K562 (cell line): ENCODE measurements at regions not wholly inside any gene's neighbourhood (a gene's known extent, or its start where the extent isn't known, plus 50 kb on each side); places are given as distances from the start of the nearest gene placed in this dataset.

Experiments used
- ATAC-seq: fragments of 200-7000 bp; cut with Tn5 transposase; 3 replicates; pipeline ENCODE4 v1.9.1; 2020; ENCODE audit warnings: moderate library complexity
- BruUV-seq: library from RNA; stranded (reverse); fragments of 400-500 nt; replicated peaks from 2 replicates; lab custom pipeline; 2021; lab: Mats Ljungman, UMichigan
- CTCF ChIA-PET: fragments of 300-600 bp; formaldehyde crosslinking; extraction: SDS; loops from one replicate; lab custom pipeline; 2021; ENCODE audit warnings: low intra/inter-chr PET ratio; lab: Yijun Ruan, JAX
- POLR2A ChIA-PET: fragments of 300-600, 350-650 bp; sonication (Branson Sonifier 250); formaldehyde crosslinking; extraction: SDS; loops from one replicate; lab custom pipeline; 2021; ENCODE audit warnings: antibody characterized with exemption, inconsistent platforms; lab: Yijun Ruan, JAX
- DNase-seq, 4 experiments: peaks; one replicate each; pipeline versions ENCODE4 v3.0.0 to v3.0.0-alpha.2; 2011 to 2018; ENCODE audit warnings: low spot score in 3 of 4, mixed read lengths in 3 of 4; ENCODE audit errors: extremely low read depth in 1 of 4
- FAIRE-seq: peaks from 2 replicates; lab custom pipeline; 2011; peaks lifted over from hg19 to GRCh38; lab: Jason Lieb, UNC
- H2AFZ ChIP-seq: 2 replicates; pipeline ENCODE4 v1.6.0; 2011; ENCODE audit warnings: low read depth, low read length, control low read depth, inconsistent platforms
- H3K27ac ChIP-seq: fragments of 200-600 bp; 3 replicates; pipeline ENCODE4 v1.8.0; 2011; ENCODE audit warnings: low read depth, mild to moderate bottlenecking, control low read depth, inconsistent platforms, low read length, moderate library complexity, mixed read lengths; ENCODE audit errors: extremely low read depth
- H3K27me3 ChIP-seq, 2 experiments: fragments of 300-600 bp in 1 of 2; 2 replicates in 1 of 2; 3 replicates in 1 of 2; pipeline versions ENCODE4 v1.6.0 to v1.8.0; 2011; ENCODE audit warnings: inconsistent platforms in 2 of 2, low read length in 2 of 2, mild to moderate bottlenecking in 1 of 2, mixed read lengths in 1 of 2, moderate library complexity in 1 of 2; ENCODE audit not compliant: control insufficient read depth in 2 of 2, insufficient read depth in 2 of 2
- H3K36me3 ChIP-seq: fragments of 300-600 bp; 3 replicates; pipeline ENCODE4 v1.8.0; 2011; ENCODE audit warnings: mild to moderate bottlenecking, low read length, inconsistent platforms; ENCODE audit not compliant: control insufficient read depth, insufficient read depth
- H3K4me1 ChIP-seq, 2 experiments: fragments of 200-600 bp in 1 of 2; replicated peaks in 1 of 2; 2 replicates in 1 of 2; 3 replicates in 1 of 2; pipeline versions ENCODE4 v1.5.1 to v1.8.0; 2011; ENCODE audit warnings: inconsistent platforms in 2 of 2, low read length in 2 of 2, mild to moderate bottlenecking in 1 of 2, mixed read lengths in 1 of 2, moderate library complexity in 1 of 2; ENCODE audit not compliant: control insufficient read depth in 2 of 2, insufficient read depth in 2 of 2
- H3K4me2 ChIP-seq: 2 replicates; pipeline ENCODE4 v1.6.1; 2011; ENCODE audit warnings: low read length, control low read depth, inconsistent platforms, mixed read lengths; ENCODE audit not compliant: insufficient read depth
- H3K4me3 ChIP-seq: fragments of 200-600 bp; sonication (generic), shearing (Covaris generic); 2 replicates; pipeline ENCODE4 v1.5.1; 2016; ENCODE audit warnings: control low read depth, inconsistent platforms
- H3K79me2 ChIP-seq: fragments of 200-600 bp; 3 replicates; pipeline ENCODE4 v1.8.0; 2011; ENCODE audit warnings: low read length, inconsistent platforms; ENCODE audit not compliant: control insufficient read depth, insufficient read depth
- H3K9ac ChIP-seq, 2 experiments: 2 replicates each; pipeline versions ENCODE4 v1.6.0 to v1.6.1; 2011; ENCODE audit warnings: low read depth in 2 of 2, low read length in 2 of 2, control low read depth in 1 of 2, inconsistent platforms in 1 of 2, mild to moderate bottlenecking in 1 of 2, mixed read lengths in 1 of 2; ENCODE audit not compliant: insufficient read depth in 1 of 2
- H3K9me1 ChIP-seq: one replicate; pipeline ENCODE4 v1.6.0; 2011; ENCODE audit warnings: inconsistent platforms, mild to moderate bottlenecking, low read length, moderate library complexity; ENCODE audit not compliant: control insufficient read depth, insufficient read depth
- H3K9me3 ChIP-seq: replicated peaks from 2 replicates; pipeline ENCODE4 v1.5.1; 2011; ENCODE audit warnings: low read depth, low read length, inconsistent platforms; ENCODE audit not compliant: control insufficient read depth, insufficient read depth
- H4K20me1 ChIP-seq: replicated peaks from 2 replicates; pipeline ENCODE4 v1.6.1; 2011; ENCODE audit warnings: low read length, inconsistent platforms, mixed read lengths; ENCODE audit not compliant: control insufficient read depth, insufficient read depth
- ARID4B ChIP-seq: sonication (generic); formaldehyde crosslinking; IDR thresholded peaks from 2 replicates; pipeline ENCODE4 v1.8.0; 2022; ENCODE audit warnings: mild to moderate bottlenecking, missing genetic modification reagents
- C11orf30 ChIP-seq: fragments of 450-650 bp; IDR thresholded peaks from 2 replicates; pipeline ENCODE4 v1.6.1; 2016; ENCODE audit warnings: low read depth, mild to moderate bottlenecking
- NFE2L1 ChIP-seq: fragments of 450-650 bp; IDR thresholded peaks from 2 replicates; pipeline ENCODE4 v1.6.1; 2016; ENCODE audit warnings: missing genetic modification characterization, low read depth, mild to moderate bottlenecking, missing compliant biosample characterization, moderate library complexity, borderline replicate concordance
- SRSF3 ChIP-seq: fragments of 200-400 bp; formaldehyde crosslinking; IDR thresholded peaks from 2 replicates; pipeline ENCODE4 v1.6.1; 2016; ENCODE audit warnings: mild to moderate bottlenecking, low read length, moderate library complexity; ENCODE audit not compliant: insufficient read depth
- SRSF9 ChIP-seq: fragments of 200-400 bp; formaldehyde crosslinking; IDR thresholded peaks from 2 replicates; pipeline ENCODE4 v1.6.1; 2017; ENCODE audit warnings: low read depth, low read length, borderline replicate concordance
- ZNF280B ChIP-seq: fragments of 250-450 bp; sonication (Bioruptor Pico); IDR thresholded peaks from 2 replicates; pipeline ENCODE4 v1.5.1; 2021; ENCODE audit warnings: mild to moderate bottlenecking
- WGBS: fragments of 100-300 bp; shearing (Covaris generic); methylation state at CpG from one replicate; pipeline ENCODE4 v1.1.6; 2016; ENCODE audit warnings: low coverage, mixed read lengths; ENCODE audit not compliant: insufficient coverage; ENCODE audit errors: missing lambda C conversion rate; 5-methylcytosine and 5-hydroxymethylcytosine counted together
- in situ Hi-C: fragments of 300-500 bp; cut with MboI; formaldehyde crosslinking; loops from 4 replicates; pipeline ENCODE4 v1.15.0; 2018; ENCODE audit warnings: inconsistent platforms, mixed read lengths
- intact Hi-C: fragments of 100-400 bp; cut with micrococcal nuclease; formaldehyde crosslinking; loops from 2 replicates; pipeline ENCODE4 v1.14.2; 2022
- TF ChIP-seq, protein P1 (sequence below): fragments of 200-400 bp; formaldehyde crosslinking; IDR thresholded peaks from 2 replicates; pipeline ENCODE4 v1.6.1; 2017; ENCODE audit warnings: mild to moderate bottlenecking, low read depth, low read length, moderate library complexity
- TF ChIP-seq, protein P2 (sequence below): IDR thresholded peaks from 3 replicates; pipeline ENCODE4 v1.6.1; 2011; ENCODE audit warnings: borderline replicate concordance, mild to moderate bottlenecking; ENCODE audit not compliant: insufficient read length, insufficient read depth

DNA sequence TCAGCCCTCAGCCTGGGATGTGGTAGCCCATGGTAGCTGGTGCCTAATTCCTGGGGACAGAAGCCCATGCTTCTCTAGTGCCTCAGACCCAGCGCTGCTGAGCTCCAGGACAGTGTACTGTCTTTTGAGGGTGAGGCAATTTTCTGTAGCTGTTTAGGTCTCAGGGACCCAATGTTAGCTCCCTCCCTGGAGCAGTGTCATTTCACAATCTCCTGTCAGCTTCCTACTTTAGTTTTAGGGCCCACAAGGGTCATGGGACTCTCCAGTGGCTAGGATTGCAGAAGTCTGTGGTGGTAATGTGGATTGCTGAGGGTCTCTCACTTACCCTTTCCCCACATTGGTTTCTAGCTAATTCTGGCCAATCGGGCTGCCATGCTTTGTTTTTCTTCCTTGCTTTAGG is 67.7 kb upstream of the CCL21 start (continued):
- TF ChIP-seq ARID4B (CRISPR knock-in tag) (no peak), SRSF3 (no peak), C11orf30 (no peak)
- TF ChIP-seq, all 486 proteins: peak for 0

- no peak overlapping the region for H3K4me2 ChIP-seq
- ChIA-PET CTCF (no interaction called here), POLR2A (no interaction called here)
- no peaks in the 10 kb centered on the region for H3K9me1 ChIP-seq
- intact Hi-C loops, result no loop called here
- no peak overlapping the region for H3K9ac ChIP-seq
- no peak overlapping the region for H2AFZ ChIP-seq
- no peaks in the 10 kb centered on the region for H3K9me3 ChIP-seq
- ATAC-seq, result no peak
- BruUV-seq, result no TSS peak
- H3K79me2 ChIP-seq, result no peaks in the 10 kb centered on the region
- no peaks in the 10 kb centered on the region for H3K4me1 ChIP-seq
- no peaks in the 10 kb centered on the region for H3K36me3 ChIP-seq
- H4K20me1 ChIP-seq, result no peaks in the 10 kb centered on the region
- no peak for FAIRE-seq
- DNase-seq, result no peak
- no peak overlapping the region for H3K27ac ChIP-seq
- in situ Hi-C loops, result no loop called here
- no peaks in the 10 kb centered on the region for H3K27me3 ChIP-seq
- H3K4me3 ChIP-seq, result no peak overlapping the region
- WGBS, result 0% methylated on average over 1 of the region's 1 CpG
- TF ChIP-seq NFE2L1 (tag), result no peak
- TF ChIP-seq, protein P1, sequence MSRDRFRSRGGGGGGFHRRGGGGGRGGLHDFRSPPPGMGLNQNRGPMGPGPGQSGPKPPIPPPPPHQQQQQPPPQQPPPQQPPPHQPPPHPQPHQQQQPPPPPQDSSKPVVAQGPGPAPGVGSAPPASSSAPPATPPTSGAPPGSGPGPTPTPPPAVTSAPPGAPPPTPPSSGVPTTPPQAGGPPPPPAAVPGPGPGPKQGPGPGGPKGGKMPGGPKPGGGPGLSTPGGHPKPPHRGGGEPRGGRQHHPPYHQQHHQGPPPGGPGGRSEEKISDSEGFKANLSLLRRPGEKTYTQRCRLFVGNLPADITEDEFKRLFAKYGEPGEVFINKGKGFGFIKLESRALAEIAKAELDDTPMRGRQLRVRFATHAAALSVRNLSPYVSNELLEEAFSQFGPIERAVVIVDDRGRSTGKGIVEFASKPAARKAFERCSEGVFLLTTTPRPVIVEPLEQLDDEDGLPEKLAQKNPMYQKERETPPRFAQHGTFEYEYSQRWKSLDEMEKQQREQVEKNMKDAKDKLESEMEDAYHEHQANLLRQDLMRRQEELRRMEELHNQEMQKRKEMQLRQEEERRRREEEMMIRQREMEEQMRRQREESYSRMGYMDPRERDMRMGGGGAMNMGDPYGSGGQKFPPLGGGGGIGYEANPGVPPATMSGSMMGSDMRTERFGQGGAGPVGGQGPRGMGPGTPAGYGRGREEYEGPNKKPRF, result no peak
- no peak for TF ChIP-seq ZNF280B (CRISPR knock-in tag)
- TF ChIP-seq SRSF9, result no peak
- TF ChIP-seq, protein P2, sequence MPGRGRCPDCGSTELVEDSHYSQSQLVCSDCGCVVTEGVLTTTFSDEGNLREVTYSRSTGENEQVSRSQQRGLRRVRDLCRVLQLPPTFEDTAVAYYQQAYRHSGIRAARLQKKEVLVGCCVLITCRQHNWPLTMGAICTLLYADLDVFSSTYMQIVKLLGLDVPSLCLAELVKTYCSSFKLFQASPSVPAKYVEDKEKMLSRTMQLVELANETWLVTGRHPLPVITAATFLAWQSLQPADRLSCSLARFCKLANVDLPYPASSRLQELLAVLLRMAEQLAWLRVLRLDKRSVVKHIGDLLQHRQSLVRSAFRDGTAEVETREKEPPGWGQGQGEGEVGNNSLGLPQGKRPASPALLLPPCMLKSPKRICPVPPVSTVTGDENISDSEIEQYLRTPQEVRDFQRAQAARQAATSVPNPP, result no peak
Observed at GRCh38 chr9:34773955-34774354, 64.0 kb upstream of the CCL21 start.
